Natural killer cell (primary cell): ENCODE measurements at regions not wholly inside any gene's neighbourhood (a gene's known extent, or its start where the extent isn't known, plus 50 kb on each side); places are given as distances from the start of the nearest gene placed in this dataset.
"Not testable (repeated sequence)": the region's sequence is repeated elsewhere in the genome, so short reads cannot be mapped to it uniquely, and the experiment has no call there.

Source experiments
- ATAC-seq, 3 donors: fragments of 150-1000 bp in 2 of 3; fragments of 200-7000 bp in 1 of 3; cut with Tn5 transposase; 1 replicate in 1 of 3; 2 replicates in 2 of 3; pipeline ENCODE4 v1.10.0; 2021; ENCODE audit warnings: mild to moderate bottlenecking in 2 of 3, moderate library complexity in 2 of 3
- DNase-seq, 2 donors: peaks; one replicate each; pipeline versions ENCODE4 v3.0.0 to v3.0.0-alpha.2; 2013 to 2021; ENCODE audit warnings: mixed read lengths in 1 of 2
- H3K27ac ChIP-seq: one replicate; pipeline ENCODE4 v1.5.1; 2013; ENCODE audit warnings: mild to moderate bottlenecking, low read length
- H3K27me3 ChIP-seq: one replicate; pipeline ENCODE4 v1.6.1; 2013; ENCODE audit warnings: low read length; ENCODE audit not compliant: control insufficient read depth, insufficient read depth
- H3K36me3 ChIP-seq: one replicate; pipeline ENCODE4 v1.6.1; 2013; ENCODE audit warnings: low read length; ENCODE audit not compliant: control insufficient read depth, insufficient read depth
- H3K4me1 ChIP-seq: one replicate; pipeline ENCODE4 v1.6.1; 2013; ENCODE audit warnings: low read length; ENCODE audit not compliant: control insufficient read depth, insufficient read depth
- H3K4me3 ChIP-seq: one replicate; pipeline ENCODE4 v1.5.1; 2013; ENCODE audit warnings: low read length
- H3K9me3 ChIP-seq: one replicate; pipeline ENCODE4 v1.6.1; 2013; ENCODE audit warnings: low read length; ENCODE audit not compliant: control insufficient read depth, insufficient read depth
- H3K27ac Mint-ChIP-seq, 2 donors: one replicate each; pipeline ENCODE4 v1.8.0; 2022; ENCODE audit warnings: mild to moderate bottlenecking in 2 of 2, mixed read lengths in 2 of 2, moderate library complexity in 1 of 2
- H3K27me3 Mint-ChIP-seq, 2 donors: one replicate each; pipeline ENCODE4 v1.8.0; 2022; ENCODE audit warnings: low read depth in 2 of 2, mixed read lengths in 2 of 2
- H3K36me3 Mint-ChIP-seq: one replicate; pipeline ENCODE4 v1.8.0; 2022; ENCODE audit warnings: mixed read lengths
- H3K4me1 Mint-ChIP-seq, 2 donors: one replicate each; pipeline ENCODE4 v1.8.0; 2022; ENCODE audit warnings: mixed read lengths in 2 of 2
- H3K4me3 Mint-ChIP-seq: one replicate; pipeline ENCODE4 v1.8.0; 2022; ENCODE audit warnings: mild to moderate bottlenecking, moderate library complexity, mixed read lengths
- H3K9me3 Mint-ChIP-seq, 2 donors: one replicate each; pipeline ENCODE4 v1.8.0; 2022; ENCODE audit warnings: mixed read lengths in 2 of 2
- WGBS: methylation state at CpG from one replicate; pipeline ENCODE4 v1.1.7; 2013; ENCODE audit warnings: missing lambda C conversion rate; ENCODE audit not compliant: insufficient coverage; 5-methylcytosine and 5-hydroxymethylcytosine counted together
- intact Hi-C: fragments of 100-400 bp; cut with micrococcal nuclease; formaldehyde crosslinking; loops from one replicate; pipeline ENCODE4 v1.14.2; 2022
- TF ChIP-seq, protein P1 (sequence below): fragments of 200-600 bp; IDR thresholded peaks from one replicate; pipeline ENCODE4 v1.8.0; 2022; ENCODE audit warnings: antibody characterized with exemption

DNA sequence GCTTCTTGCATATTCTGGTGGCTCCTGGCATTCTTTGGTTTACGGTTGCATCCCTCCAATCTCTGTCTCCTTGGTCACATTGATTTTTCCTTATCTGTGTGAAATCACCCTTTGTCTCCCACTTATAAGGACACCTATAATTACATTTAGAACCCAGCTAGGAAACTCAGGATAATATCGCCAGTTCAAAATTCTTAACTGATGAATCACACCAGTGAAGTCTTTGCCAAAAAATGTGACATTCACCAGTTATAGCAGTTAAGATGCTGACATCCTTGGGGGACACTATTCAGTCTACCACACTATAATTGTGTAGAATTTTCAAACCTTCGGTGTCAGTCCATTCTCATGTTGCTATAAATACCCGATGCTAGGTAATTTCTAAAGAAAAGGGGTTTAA is 320.2 kb downstream of the TMX3 start:
- WGBS: 93% methylated on average over 4 of the region's 4 CpGs
- Mint-ChIP-seq H3K4me1 (no peaks in the 10 kb centered on the region), H3K27me3 (no peaks in the 10 kb centered on the region), H3K36me3 (no peaks in the 10 kb centered on the region), H3K4me3 (no peak overlapping the region), H3K9me3 (peaks cover 4 to 15% of the 10 kb centered on the region in 2 donors), H3K27ac (no peak overlapping the region)
- intact Hi-C loops: no loop called here
- Histone ChIP-seq H3K4me1 (no peaks in the 10 kb centered on the region), H3K36me3 (no peaks in the 10 kb centered on the region), H3K27ac (no peak overlapping the region), H3K9me3 (no peaks in the 10 kb centered on the region), H3K4me3 (no peak overlapping the region), H3K27me3 (no peaks in the 10 kb centered on the region)
- no peak for DNase-seq
- no peak for ATAC-seq
- TF ChIP-seq, protein P1, sequence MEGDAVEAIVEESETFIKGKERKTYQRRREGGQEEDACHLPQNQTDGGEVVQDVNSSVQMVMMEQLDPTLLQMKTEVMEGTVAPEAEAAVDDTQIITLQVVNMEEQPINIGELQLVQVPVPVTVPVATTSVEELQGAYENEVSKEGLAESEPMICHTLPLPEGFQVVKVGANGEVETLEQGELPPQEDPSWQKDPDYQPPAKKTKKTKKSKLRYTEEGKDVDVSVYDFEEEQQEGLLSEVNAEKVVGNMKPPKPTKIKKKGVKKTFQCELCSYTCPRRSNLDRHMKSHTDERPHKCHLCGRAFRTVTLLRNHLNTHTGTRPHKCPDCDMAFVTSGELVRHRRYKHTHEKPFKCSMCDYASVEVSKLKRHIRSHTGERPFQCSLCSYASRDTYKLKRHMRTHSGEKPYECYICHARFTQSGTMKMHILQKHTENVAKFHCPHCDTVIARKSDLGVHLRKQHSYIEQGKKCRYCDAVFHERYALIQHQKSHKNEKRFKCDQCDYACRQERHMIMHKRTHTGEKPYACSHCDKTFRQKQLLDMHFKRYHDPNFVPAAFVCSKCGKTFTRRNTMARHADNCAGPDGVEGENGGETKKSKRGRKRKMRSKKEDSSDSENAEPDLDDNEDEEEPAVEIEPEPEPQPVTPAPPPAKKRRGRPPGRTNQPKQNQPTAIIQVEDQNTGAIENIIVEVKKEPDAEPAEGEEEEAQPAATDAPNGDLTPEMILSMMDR: no peak

DNA sequence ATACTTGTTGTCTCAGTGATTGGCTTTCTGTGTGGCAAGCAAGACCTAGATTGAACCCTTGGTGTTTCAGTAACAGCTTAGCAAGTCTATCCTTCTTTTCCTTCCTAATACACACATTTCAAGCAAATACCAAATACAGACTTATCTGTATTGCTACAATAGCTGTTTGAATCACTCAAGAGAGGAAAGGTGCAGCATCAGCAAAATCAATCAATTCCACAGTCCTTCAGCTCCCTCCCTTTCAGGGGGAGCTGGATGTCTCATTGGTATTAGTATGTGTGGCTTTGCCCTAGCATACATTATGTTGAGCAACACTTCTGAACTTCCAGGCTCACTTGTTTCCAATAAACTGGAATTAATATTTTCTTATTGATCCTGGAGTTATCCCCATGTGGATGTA is 323.1 kb downstream of the TMX3 start:
- TF ChIP-seq, protein P1: no peak
- no peak overlapping the region for H3K27ac Mint-ChIP-seq
- no peaks in the 10 kb centered on the region for H3K27me3 ChIP-seq
- intact Hi-C loops: no loop called here
- no peaks in the 10 kb centered on the region for H3K36me3 Mint-ChIP-seq
- H3K4me1 Mint-ChIP-seq: no peaks in the 10 kb centered on the region
- H3K9me3 Mint-ChIP-seq: peaks cover 2 to 6% of the 10 kb centered on the region in 2 donors
- no peak for ATAC-seq
- H3K4me3 ChIP-seq: no peak overlapping the region
- no peak overlapping the region for H3K4me3 Mint-ChIP-seq
- H3K36me3 ChIP-seq: no peaks in the 10 kb centered on the region
- no peak overlapping the region for H3K27ac ChIP-seq
- no peak for DNase-seq
- no peaks in the 10 kb centered on the region for H3K4me1 ChIP-seq
- no peaks in the 10 kb centered on the region for H3K27me3 Mint-ChIP-seq
- no peaks in the 10 kb centered on the region for H3K9me3 ChIP-seq

DNA sequence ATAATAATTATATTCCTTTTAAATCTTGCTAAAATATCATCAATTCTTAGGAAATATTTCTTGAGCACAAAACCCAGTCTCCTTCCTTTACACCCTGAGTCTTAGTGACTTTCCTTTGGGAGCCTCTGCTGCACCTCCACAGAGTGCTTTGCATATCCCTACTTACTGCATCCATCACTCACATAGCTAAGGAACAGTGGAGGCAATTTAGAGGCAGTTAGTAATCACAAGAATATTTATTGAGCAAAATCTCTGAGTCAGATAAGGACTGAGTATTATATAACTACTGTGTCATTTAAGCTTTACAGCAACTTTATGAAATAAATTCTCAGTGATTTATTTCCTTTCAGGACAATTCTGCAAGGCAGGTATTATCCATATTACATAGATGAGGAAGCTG is 327.7 kb downstream of the TMX3 start:
- Histone ChIP-seq H3K36me3 (no peaks in the 10 kb centered on the region), H3K27me3 (no peaks in the 10 kb centered on the region), H3K27ac (no peak overlapping the region), H3K9me3 (no peaks in the 10 kb centered on the region), H3K4me3 (no peak overlapping the region), H3K4me1 (no peaks in the 10 kb centered on the region)
- Mint-ChIP-seq H3K4me1 (no peaks in the 10 kb centered on the region), H3K27me3 (no peaks in the 10 kb centered on the region), H3K36me3 (no peaks in the 10 kb centered on the region), H3K9me3 (peaks cover 6 to 11% of the 10 kb centered on the region in 2 donors), H3K27ac (no peak overlapping the region), H3K4me3 (no peak overlapping the region)
- no peak for ATAC-seq
- no peak for DNase-seq
- intact Hi-C loops: no loop called here
- TF ChIP-seq, protein P1: no peak

DNA sequence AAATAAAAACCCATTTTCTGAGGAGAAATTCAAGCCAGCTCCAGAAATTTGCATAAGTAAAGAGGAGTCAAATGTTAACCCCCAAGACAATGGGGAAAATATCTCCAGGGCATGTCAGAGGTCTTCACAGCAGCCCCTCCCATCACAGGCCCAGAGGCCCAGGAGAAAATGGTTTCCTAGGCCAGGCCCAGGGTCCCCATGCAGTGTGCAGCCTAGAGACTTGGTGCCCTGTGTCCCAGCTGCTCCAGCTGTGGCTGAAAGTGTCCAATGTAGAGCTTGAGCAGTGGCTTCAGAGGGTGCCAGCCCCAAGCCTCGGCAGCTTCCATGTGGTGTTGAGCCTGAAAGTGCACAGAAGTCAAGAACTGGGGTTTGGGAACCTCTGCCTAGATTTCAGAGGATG is 330.9 kb downstream of the TMX3 start:
- DNase-seq, intact Hi-C loops, H3K4me3 Mint-ChIP-seq, H3K4me3 ChIP-seq, H3K4me1 ChIP-seq, H3K36me3 ChIP-seq, ATAC-seq, H3K27ac ChIP-seq, H3K36me3 Mint-ChIP-seq, H3K27me3 Mint-ChIP-seq, H3K27me3 ChIP-seq, H3K27ac Mint-ChIP-seq, H3K4me1 Mint-ChIP-seq, H3K9me3 ChIP-seq: not testable (repeated sequence)
- 57% methylated on average over 1 of the region's 1 CpG for WGBS
- H3K9me3 Mint-ChIP-seq: peaks cover 9 to 11% of the 10 kb centered on the region in 2 donors
